ENCODE measurements at regions not wholly inside any gene's neighbourhood (a gene's known extent, or its start where the extent isn't known, plus 50 kb on each side); places are given as distances from the start of the nearest gene placed in this dataset.

DNA sequence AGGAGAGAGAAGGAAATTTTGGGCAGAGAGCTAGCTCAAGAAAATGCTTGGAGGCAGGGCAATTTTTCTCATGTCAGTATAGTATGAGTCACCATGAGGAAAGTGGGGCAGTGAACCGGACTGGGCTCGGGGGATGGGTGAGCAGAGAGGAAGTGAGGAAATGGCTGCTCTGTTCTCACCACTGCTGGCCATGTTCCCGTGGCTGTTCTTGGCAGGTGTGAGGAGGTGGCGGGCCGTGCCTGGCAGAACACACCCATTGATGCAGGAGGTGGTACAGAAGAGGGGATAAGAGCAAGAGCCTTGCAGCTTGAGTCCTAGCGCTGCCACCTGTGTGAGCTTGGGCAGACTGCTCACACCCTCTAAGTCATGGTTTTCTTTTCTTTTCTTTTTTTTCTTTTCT lies 304.4 kb upstream of the LYZL1 start:
- no peak for DNase-seq (ENCODE audit: low spot score)

DNA sequence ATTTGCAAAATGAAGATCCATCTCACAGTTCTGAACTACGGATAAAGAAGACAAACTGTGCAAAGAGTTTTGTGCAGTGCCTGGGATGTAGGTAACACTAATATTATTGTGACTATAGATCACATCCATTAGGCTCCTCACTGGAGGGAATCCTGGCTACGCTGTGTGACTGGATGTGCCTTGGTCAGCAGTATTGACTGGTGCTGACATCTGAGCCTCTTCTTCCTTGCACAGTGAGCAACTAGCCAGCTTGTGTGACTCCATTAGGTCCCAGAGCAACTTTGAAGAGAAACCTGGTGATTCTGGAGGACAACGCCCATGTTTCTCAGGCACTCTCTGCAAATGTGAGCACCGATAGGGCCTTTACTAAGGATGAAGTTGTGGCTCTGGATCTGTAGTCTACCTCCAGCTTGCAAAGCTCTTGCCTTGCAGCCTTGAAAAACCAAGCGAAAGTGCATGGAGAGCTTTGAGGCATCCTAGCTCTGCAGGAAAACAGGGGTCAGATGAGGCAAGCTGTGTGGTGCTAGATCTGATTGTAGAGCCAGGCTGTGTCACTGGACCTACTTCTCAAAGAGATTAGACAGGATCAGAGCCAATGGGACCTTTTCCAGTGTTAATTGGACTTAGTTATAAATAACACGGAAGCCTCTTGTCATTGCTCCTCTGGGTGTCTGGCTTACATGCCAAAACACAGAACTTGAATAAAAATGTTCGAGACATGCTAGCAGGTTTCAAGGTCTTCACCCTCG lies 303.6 kb upstream of the LYZL1 start:
- no peak for DNase-seq (ENCODE audit: low spot score)
- TF ChIP-seq, protein P1, sequence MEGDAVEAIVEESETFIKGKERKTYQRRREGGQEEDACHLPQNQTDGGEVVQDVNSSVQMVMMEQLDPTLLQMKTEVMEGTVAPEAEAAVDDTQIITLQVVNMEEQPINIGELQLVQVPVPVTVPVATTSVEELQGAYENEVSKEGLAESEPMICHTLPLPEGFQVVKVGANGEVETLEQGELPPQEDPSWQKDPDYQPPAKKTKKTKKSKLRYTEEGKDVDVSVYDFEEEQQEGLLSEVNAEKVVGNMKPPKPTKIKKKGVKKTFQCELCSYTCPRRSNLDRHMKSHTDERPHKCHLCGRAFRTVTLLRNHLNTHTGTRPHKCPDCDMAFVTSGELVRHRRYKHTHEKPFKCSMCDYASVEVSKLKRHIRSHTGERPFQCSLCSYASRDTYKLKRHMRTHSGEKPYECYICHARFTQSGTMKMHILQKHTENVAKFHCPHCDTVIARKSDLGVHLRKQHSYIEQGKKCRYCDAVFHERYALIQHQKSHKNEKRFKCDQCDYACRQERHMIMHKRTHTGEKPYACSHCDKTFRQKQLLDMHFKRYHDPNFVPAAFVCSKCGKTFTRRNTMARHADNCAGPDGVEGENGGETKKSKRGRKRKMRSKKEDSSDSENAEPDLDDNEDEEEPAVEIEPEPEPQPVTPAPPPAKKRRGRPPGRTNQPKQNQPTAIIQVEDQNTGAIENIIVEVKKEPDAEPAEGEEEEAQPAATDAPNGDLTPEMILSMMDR (IDR thresholded peaks at IDR 0.05; ENCODE audit: extremely low read depth, missing control alignments), result no peak

More for the DNA sequence above, 304.4 kb upstream of the LYZL1 start:
- TF ChIP-seq, protein P1 (IDR thresholded peaks at IDR 0.05; ENCODE audit: extremely low read depth, missing control alignments), result no peak

DNA sequence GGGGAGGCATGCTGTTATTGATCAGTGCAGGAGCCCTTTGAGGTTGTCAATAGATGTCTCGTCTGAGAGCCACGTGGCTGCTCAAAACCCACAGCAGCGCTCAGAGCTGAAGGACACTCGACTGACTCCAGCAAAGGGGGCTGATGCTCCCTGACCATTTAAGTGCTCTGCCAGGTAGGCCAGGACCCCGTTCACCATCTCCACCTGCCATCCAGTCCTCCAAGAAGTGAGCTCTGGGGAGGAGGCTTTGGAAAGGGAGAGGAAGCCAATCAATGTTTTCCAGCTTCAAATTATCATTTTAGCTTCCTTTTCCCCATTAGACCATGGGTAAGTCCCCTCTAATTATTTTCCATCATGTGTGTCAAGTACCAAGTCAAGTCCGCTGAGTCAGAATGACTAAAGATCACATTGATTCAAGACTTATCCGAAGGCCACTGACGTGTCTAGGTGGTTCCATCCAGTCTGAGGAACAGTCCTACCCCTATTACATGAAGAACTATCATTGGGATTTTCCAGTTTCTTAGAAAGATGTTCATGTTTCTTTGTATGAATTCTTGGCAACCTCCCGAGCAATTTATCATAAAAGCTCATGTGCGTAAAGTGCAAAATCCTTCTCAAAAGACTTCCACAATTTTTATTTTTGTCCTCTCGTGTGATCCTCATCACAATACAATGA lies 302.6 kb upstream of the LYZL1 start:
- TF ChIP-seq, protein P1 (IDR thresholded peaks at IDR 0.05; ENCODE audit: extremely low read depth, missing control alignments), result no peak
- no peak for DNase-seq (ENCODE audit: low spot score)

DNA sequence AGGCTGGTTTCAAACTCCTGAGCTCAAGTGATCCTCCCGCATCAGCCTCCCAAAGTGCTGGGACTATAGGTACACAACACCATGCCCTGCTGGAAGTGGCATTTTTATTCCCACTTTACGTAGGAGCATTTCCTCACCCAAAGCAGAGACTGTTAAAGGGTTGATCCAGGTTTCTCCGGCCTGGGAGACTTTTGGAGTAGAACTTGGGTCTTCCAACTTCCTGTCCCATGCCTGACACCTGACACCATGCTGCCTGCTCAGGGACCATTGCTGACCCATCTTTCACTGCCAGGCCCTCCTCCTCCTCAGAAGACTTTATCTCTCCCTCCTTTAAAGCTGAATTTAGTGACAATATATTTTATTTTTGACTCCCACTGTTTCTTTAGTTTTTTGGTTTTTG lies 302.0 kb upstream of the LYZL1 start:
- DNase-seq (ENCODE audit: low spot score), result no peak
- TF ChIP-seq, protein P1 (IDR thresholded peaks at IDR 0.05; ENCODE audit: extremely low read depth, missing control alignments), result no peak

DNA sequence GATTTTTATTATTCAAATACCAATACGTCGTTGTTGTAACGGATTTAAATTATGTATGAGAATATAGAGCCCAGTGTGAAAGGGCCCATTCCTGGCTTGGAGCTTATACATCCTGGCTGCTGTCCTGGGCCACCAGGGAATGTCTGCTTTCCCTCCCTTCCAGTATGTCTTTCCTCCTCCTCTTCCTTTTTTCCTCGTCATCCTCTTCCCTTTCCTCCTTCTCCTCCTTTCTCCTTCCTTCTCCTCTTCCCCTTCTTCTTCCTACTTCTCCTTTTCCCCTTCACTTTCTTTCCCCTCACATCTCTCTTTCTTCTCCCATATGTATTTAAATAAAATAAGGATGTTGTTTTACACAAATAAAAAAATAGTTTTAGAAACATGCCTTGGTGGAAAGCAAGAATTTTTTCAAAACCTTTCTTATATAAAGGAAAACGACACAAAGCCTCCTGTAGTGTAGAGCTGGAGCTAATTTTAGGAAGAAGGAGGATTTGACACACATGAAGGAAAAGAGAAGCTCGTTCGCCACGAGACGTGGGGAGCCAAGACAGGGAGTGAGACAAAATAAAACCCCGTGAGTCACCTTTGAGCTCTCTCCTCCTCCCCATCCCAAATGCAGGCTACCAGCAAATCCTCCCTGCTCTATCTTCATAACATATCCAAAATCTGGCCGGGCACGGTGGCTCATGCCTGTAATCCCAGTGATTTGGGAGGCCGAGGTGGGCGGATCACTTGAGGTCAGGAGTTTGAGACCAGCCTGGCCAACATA lies 301.1 kb upstream of the LYZL1 start:
- TF ChIP-seq, protein P1 (IDR thresholded peaks at IDR 0.05; ENCODE audit: extremely low read depth, missing control alignments), result no peak
- DNase-seq (ENCODE audit: low spot score), result no peak

DNA sequence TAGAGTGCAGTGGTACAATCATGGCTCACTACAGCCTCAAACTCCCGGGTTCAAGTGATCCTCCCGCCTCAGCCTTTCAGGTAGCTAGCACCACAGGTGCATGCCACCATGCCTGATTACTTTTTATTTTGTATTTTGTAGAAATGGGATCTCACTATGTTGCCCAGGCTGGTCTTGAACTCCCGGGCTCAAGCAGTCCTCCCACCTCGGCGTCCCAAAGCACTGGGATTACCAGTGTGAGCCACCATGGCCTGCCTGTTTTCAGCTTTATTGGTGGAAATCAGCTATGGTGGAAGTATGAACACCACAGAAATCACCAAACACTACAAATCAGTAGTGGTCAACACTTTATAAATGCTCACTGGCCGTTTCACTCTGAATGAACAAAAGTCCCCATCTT lies 299.9 kb upstream of the LYZL1 start:
- no peak for DNase-seq (ENCODE audit: low spot score)
- TF ChIP-seq, protein P1 (IDR thresholded peaks at IDR 0.05; ENCODE audit: extremely low read depth, missing control alignments), result no peak
